ENCODE measurements at regions not wholly inside any gene's neighbourhood (a gene's known extent, or its start where the extent isn't known, plus 50 kb on each side); places are given as distances from the start of the nearest gene placed in this dataset.

DNA sequence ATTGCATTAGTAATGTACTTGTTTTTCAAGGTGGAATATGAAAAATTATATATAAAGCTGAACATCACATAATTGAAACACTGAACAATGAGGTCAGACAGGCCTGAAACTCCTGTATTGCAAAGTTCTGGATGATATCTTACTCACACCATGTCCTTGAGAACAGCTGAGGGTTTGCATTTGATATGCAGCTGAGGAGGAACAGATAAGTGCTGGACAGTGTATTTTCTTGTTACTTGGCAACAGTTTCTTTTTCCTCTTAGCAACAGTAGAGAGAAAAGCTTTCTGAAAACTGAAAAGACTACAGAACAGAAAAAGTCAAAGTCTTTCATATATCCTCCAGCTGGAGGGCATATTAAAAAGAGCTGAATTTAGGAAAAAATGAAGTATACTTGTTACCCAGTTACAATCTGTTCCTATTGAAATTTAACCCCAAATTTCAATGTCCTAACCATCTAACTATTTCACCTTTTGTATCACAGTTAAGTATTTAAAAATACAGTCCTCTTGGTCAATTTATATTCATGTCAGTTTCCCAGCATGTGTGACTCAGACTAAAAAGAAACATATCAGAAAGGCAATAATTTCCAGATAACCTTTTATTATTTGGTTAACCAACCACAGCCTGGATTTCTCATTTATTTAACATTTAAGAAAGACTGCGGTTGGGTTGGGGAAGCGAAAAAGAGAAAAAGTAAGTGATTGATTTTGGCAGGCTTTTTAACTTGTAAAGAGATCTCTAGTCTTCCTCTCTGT, 733.0 kb upstream of the DPPA4 start:
- Mint-ChIP-seq H3K27me3 (ENCODE audit: low read depth) (no peaks in the 10 kb centered on the region), H3K9me3 (peaks cover 18 to 30% of the 10 kb centered on the region in 2 experiments; a peak in 4 of 5 replicates), H3K4me1 (no peaks in the 10 kb centered on the region), H3K4me3 (no peak overlapping the region), H3K27ac (no peak overlapping the region), H3K36me3 (ENCODE audit: insufficient read depth in 1 of 3, low read depth in 3 of 3) (peaks cover 17 to 19% (median 19%) of the 10 kb centered on the region in 3 experiments)
- no peak overlapping the region for H3K18ac ChIP-seq (ENCODE audit: insufficient read length, low read depth, low read length)
- H2AK5ac ChIP-seq (ENCODE audit: insufficient read length, low read length): no peak overlapping the region
- H2BK5ac ChIP-seq (ENCODE audit: insufficient read length, low read length): no peak overlapping the region
- H3K9me3 ChIP-seq (ENCODE audit: control insufficient read depth, low read depth, low read length): peaks cover 7% of the 10 kb centered on the region
- DNase-seq: no peak
- no peak overlapping the region for H2BK20ac ChIP-seq (ENCODE audit: low read depth, low read length, poor library complexity, severe bottlenecking)
- H3K4me1 ChIP-seq (ENCODE audit: insufficient read depth, low read length): no peaks in the 10 kb centered on the region
- no peak overlapping the region for H3K27ac ChIP-seq (ENCODE audit: insufficient read length, low read depth, low read length)
- H3K27me3 ChIP-seq (ENCODE audit: insufficient read depth, low read length): no peaks in the 10 kb centered on the region
- WGBS (ENCODE audit: extremely low coverage, insufficient read length, low lambda C conversion rate): 100% methylated on average over 2 of the region's 2 CpGs
- TF ChIP-seq, protein P1, sequence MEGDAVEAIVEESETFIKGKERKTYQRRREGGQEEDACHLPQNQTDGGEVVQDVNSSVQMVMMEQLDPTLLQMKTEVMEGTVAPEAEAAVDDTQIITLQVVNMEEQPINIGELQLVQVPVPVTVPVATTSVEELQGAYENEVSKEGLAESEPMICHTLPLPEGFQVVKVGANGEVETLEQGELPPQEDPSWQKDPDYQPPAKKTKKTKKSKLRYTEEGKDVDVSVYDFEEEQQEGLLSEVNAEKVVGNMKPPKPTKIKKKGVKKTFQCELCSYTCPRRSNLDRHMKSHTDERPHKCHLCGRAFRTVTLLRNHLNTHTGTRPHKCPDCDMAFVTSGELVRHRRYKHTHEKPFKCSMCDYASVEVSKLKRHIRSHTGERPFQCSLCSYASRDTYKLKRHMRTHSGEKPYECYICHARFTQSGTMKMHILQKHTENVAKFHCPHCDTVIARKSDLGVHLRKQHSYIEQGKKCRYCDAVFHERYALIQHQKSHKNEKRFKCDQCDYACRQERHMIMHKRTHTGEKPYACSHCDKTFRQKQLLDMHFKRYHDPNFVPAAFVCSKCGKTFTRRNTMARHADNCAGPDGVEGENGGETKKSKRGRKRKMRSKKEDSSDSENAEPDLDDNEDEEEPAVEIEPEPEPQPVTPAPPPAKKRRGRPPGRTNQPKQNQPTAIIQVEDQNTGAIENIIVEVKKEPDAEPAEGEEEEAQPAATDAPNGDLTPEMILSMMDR (conservative IDR thresholded peaks at IDR 0.05): no peak
- H4K91ac ChIP-seq (ENCODE audit: insufficient read length, low read depth, low read length): no peak overlapping the region
- no peak overlapping the region for H2BK12ac ChIP-seq (ENCODE audit: insufficient read length, low read depth, low read length)
- H3K23me2 ChIP-seq (ENCODE audit: insufficient read length, low read depth, low read length, poor library complexity, severe bottlenecking): no peaks in the 10 kb centered on the region
- H3T11ph ChIP-seq (ENCODE audit: low read length): no peak overlapping the region
- H3K9ac ChIP-seq (ENCODE audit: extremely low read depth, insufficient read length, low read length): no peak overlapping the region
- no peaks in the 10 kb centered on the region for H4K20me1 ChIP-seq (ENCODE audit: control insufficient read depth, insufficient read depth, insufficient read length)
- no peak overlapping the region for H3K23ac ChIP-seq (ENCODE audit: insufficient read length, low read depth, low read length)
- no peak overlapping the region for H3K56ac ChIP-seq (ENCODE audit: insufficient read length, low read depth, low read length)
- no peaks in the 10 kb centered on the region for H3K79me1 ChIP-seq (ENCODE audit: insufficient read depth, low read depth, low read length, poor library complexity, severe bottlenecking)
- H2BK15ac ChIP-seq (ENCODE audit: low read depth, low read length): no peak overlapping the region
- H4K8ac ChIP-seq (replicated peaks; ENCODE audit: insufficient read length, low read depth, low read length): no peak overlapping the region
- H3K4ac ChIP-seq (ENCODE audit: low read depth, low read length): no peak overlapping the region
- no peak overlapping the region for H3K14ac ChIP-seq (ENCODE audit: insufficient read depth, low read length)
- no peak overlapping the region for H3K4me2 ChIP-seq (ENCODE audit: insufficient read depth, insufficient read length, low read length)
- no peaks in the 10 kb centered on the region for H3K79me2 ChIP-seq (ENCODE audit: insufficient read depth, low read length)
- H4K5ac ChIP-seq (ENCODE audit: insufficient read length, low read depth, low read length): no peak overlapping the region
- no peak overlapping the region for H2BK120ac ChIP-seq (ENCODE audit: low read depth, low read length, poor library complexity, severe bottlenecking)
- no peak overlapping the region for H2AFZ ChIP-seq (ENCODE audit: low read length)

Data from H9 (cell line).